GM19463 (cell line): ENCODE measurements at regions not wholly inside any gene's neighbourhood (a gene's known extent, or its start where the extent isn't known, plus 50 kb on each side); places are given as distances from the start of the nearest gene placed in this dataset.

Experiments used
- ATAC-seq: cut with Tn5 transposase; IDR thresholded peaks from one replicate; pipeline ENCODE4 v1.9.1; 2021; ENCODE audit warnings: mild to moderate bottlenecking, moderate library complexity; ENCODE audit not compliant: unreplicated experiment

DNA sequence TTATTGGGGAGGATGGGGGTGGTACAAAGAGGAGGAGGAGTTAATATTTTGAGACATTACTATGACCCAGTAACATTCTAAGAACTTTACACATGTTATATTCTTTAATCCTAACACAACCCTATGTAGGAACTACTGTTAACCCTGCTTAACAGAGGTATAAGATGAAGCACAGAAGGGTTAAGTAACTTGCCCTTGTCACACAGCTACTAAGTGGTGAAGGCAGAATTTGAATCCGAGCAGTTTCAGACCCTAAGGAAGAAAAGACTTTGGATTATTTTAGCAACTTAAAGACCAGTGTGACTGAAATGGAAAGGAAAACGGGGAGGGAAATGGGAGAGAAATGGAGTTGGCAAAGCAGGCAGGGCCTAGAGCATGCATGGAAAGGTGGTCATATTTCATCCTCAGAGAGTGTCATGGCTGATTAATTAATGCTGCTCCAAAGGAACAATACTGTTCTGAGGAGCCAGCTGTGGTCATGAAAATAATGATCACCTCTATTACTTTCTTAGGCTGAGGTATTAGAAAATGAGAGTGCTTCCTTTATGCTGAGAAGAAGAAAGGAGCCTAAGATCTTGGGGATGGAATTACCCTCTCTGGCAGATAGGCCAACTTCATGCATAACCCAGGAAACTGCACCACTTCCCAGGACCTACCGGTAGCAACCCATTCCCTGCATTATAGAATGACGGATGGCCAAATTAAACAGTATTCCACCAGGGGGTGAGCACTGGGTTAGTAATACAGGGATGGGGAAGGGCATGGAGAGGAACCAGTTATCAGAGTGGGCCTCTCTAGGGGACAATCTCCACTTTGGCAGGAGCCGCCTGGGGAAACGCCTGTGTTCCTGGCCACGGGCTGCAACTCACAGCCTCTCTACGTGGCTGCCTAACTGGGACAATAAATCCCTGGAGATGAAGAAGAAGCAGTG lies 50.1 kb upstream of the TNFAIP3 start:
- no peak for ATAC-seq
